GM04503 (cell line): ENCODE measurements at regions not wholly inside any gene's neighbourhood (a gene's known extent, or its start where the extent isn't known, plus 50 kb on each side); places are given as distances from the start of the nearest gene placed in this dataset.

Source experiments
- DNase-seq: peaks from one replicate; pipeline ENCODE4 v3.0.0-alpha.2; 2012; ENCODE audit warnings: low read depth

- DNase-seq, result no peak
Measured at GRCh38 chr1:239008568-239008967, 377.8 kb upstream of the CHRM3 start.

GRCh38 chr1:239006276-239006675 lies 380.1 kb upstream of the CHRM3 start:
- DNase-seq, result no peak

- DNase-seq, result no peak
Measured at GRCh38 chr1:238999944-239000343, 386.4 kb upstream of the CHRM3 start.

- DNase-seq, result no peak
Measured at GRCh38 chr1:238998577-238998976, 387.8 kb upstream of the CHRM3 start.

GRCh38 chr1:238991765-238992495 lies 394.4 kb upstream of the CHRM3 start:
- DNase-seq, result no peak

- DNase-seq, result no peak
Measured at GRCh38 chr1:238985312-238985711, 401.1 kb upstream of the CHRM3 start.

- no peak for DNase-seq
Measured at GRCh38 chr1:238982736-238983135, 403.6 kb upstream of the CHRM3 start.

GRCh38 chr1:238981317-238981933 lies 404.9 kb upstream of the CHRM3 start:
- DNase-seq, result no peak

GRCh38 chr1:238980053-238980452 lies 406.3 kb upstream of the CHRM3 start:
- DNase-seq, result no peak

GRCh38 chr1:238964631-238965030 lies 421.7 kb upstream of the CHRM3 start:
- no peak for DNase-seq

- DNase-seq, result no peak
Measured at GRCh38 chr1:238962941-238963340, 423.4 kb upstream of the CHRM3 start.

- DNase-seq, result no peak
Measured at GRCh38 chr1:238961790-238962189, 424.6 kb upstream of the CHRM3 start.

- DNase-seq, result peak; percentile 18
Measured at GRCh38 chr1:238960071-238960470, 426.3 kb upstream of the CHRM3 start.

GRCh38 chr1:238955934-238956333 lies 430.4 kb upstream of the CHRM3 start:
- DNase-seq, result no peak

GRCh38 chr1:238954865-238955264 lies 431.5 kb upstream of the CHRM3 start:
- DNase-seq, result no peak

GRCh38 chr1:238953448-238954010 lies 432.8 kb upstream of the CHRM3 start:
- DNase-seq, result no peak

- no peak for DNase-seq
Measured at GRCh38 chr1:238951809-238952208, 434.6 kb upstream of the CHRM3 start.

- no peak for DNase-seq
Measured at GRCh38 chr1:238950784-238951183, 435.6 kb upstream of the CHRM3 start.

GRCh38 chr1:238950017-238950416 lies 436.4 kb upstream of the CHRM3 start:
- no peak for DNase-seq

- DNase-seq, result no peak
Measured at GRCh38 chr1:238944028-238944427, 442.3 kb upstream of the CHRM3 start.

GRCh38 chr1:238927899-238928298 lies 458.5 kb upstream of the CHRM3 start:
- DNase-seq, result no peak

GRCh38 chr1:238916828-238917227 lies 469.5 kb upstream of the CHRM3 start:
- no peak for DNase-seq

GRCh38 chr1:238914346-238914745 lies 472.0 kb upstream of the CHRM3 start:
- DNase-seq, result no peak

GRCh38 chr1:238913210-238913609 lies 473.2 kb upstream of the CHRM3 start:
- DNase-seq, result no peak
